Erythroblast (primary cell): ENCODE measurements at regions not wholly inside any gene's neighbourhood (a gene's known extent, or its start where the extent isn't known, plus 50 kb on each side); places are given as distances from the start of the nearest gene placed in this dataset.

ENCODE experiments used
- GATA1 ChIP-seq: IDR thresholded peaks from 2 replicates; pipeline ENCODE4 v1.6.1; 2011; ENCODE audit warnings: low read depth, mild to moderate bottlenecking, control low read depth, low read length, moderate library complexity
- POLR2A ChIP-seq: IDR thresholded peaks from 2 replicates; pipeline ENCODE4 v1.6.1; 2011; ENCODE audit warnings: mild to moderate bottlenecking, low read length

DNA sequence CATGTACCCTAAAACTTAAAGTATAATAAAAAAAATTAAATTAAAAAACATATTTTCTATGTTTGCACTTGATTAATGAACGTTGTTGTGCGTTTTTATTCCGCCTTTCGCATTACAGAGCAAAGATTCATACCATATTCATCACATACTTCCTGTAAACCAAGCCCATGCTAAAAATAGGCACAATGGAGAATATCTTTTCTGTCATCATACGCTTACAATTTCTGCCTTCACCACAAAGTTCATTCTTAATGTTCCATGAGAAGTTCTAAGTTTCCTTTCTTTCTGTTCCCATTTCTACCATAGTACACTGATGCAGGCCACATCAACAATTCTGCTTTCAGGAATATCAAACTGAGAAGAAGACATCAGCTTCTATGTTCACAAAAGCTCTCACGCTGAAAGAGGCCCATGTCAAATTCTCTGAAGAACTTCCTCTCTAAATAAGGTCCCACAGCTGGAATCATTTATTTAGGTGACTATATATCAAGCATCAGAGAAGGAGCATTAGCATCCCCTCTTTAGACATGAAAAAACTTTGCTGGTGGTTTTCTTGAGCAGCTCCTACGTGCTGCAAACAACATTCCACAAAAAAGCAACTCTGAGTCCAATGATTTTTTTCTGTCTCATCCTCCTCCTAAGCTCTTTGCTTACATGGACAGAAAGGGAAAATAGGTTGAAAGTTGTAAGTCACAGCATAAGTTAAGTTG, 456.4 kb downstream of the CDH10 start:
- TF ChIP-seq POLR2A (no peak), GATA1 (no peak)
